SKM-1 (cell line): ENCODE measurements at regions not wholly inside any gene's neighbourhood (a gene's known extent, or its start where the extent isn't known, plus 50 kb on each side); places are given as distances from the start of the nearest gene placed in this dataset.

Source experiments
- DNase-seq: peaks from one replicate; lab custom pipeline; 2025; ENCODE audit not compliant: unreplicated experiment; lab: John Stamatoyannopoulos, UW

- DNase-seq = no peak
These were observed 125.2 kb upstream of the CPEB4 start for GRCh38 chr5:173762930-173763329.

GRCh38 chr5:173763410-173763809, 124.7 kb upstream of the CPEB4 start:
- no peak for DNase-seq

- no peak for DNase-seq
These were observed 123.7 kb upstream of the CPEB4 start for GRCh38 chr5:173764332-173765028.

- no peak for DNase-seq
These were observed 123.0 kb upstream of the CPEB4 start for GRCh38 chr5:173765029-173765644.

GRCh38 chr5:173765661-173766060, 122.5 kb upstream of the CPEB4 start:
- no peak for DNase-seq

- no peak for DNase-seq
These were observed 120.4 kb upstream of the CPEB4 start for GRCh38 chr5:173767574-173768266.

- DNase-seq = no peak
These were observed 119.8 kb upstream of the CPEB4 start for GRCh38 chr5:173768267-173768806.

- DNase-seq = no peak
These were observed 119.3 kb upstream of the CPEB4 start for GRCh38 chr5:173768891-173769290.

GRCh38 chr5:173770637-173771036, 117.5 kb upstream of the CPEB4 start:
- DNase-seq = no peak

- no peak for DNase-seq
These were observed 116.9 kb upstream of the CPEB4 start for GRCh38 chr5:173771121-173771724.

GRCh38 chr5:173771725-173772383, 116.3 kb upstream of the CPEB4 start:
- no peak for DNase-seq

GRCh38 chr5:173772384-173773059, 115.6 kb upstream of the CPEB4 start:
- DNase-seq = no peak

- no peak for DNase-seq
These were observed 113.8 kb upstream of the CPEB4 start for GRCh38 chr5:173774271-173774761.

- peak; percentile 44 for DNase-seq
These were observed 112.6 kb upstream of the CPEB4 start for GRCh38 chr5:173775261-173776197.

- no peak for DNase-seq
These were observed 111.0 kb upstream of the CPEB4 start for GRCh38 chr5:173777149-173777548.

- DNase-seq = no peak
These were observed 110.5 kb upstream of the CPEB4 start for GRCh38 chr5:173777674-173778073.

- peak; percentile 44 for DNase-seq
These were observed 109.9 kb upstream of the CPEB4 start for GRCh38 chr5:173778152-173778782.

- DNase-seq = no peak
These were observed 109.3 kb upstream of the CPEB4 start for GRCh38 chr5:173778784-173779304.
